HCT116 (cell line): ENCODE measurements at regions not wholly inside any gene's neighbourhood (a gene's known extent, or its start where the extent isn't known, plus 50 kb on each side); places are given as distances from the start of the nearest gene placed in this dataset.

ENCODE experiments used
- ATAC-seq: fragments of 200-7000 bp; cut with Tn5 transposase; 2 replicates; pipeline ENCODE4 v1.9.1; 2020; ENCODE audit warnings: mild to moderate bottlenecking, moderate library complexity
- BruUV-seq: library from RNA; stranded (reverse); fragments of 400-500 nt; replicated peaks from 2 replicates; lab custom pipeline; 2021; lab: Mats Ljungman, UMichigan
- CTCF ChIA-PET: fragments of 300-600 bp; sonication (Branson Sonifier 250); formaldehyde crosslinking; loops from one replicate; lab custom pipeline; 2021; ENCODE audit warnings: antibody characterized with exemption; lab: Charles Lee
- POLR2A ChIA-PET: fragments of 300-600, 350-600 bp; sonication (Branson Sonifier 250); formaldehyde crosslinking; loops from one replicate; lab custom pipeline; 2021; ENCODE audit warnings: antibody characterized with exemption; lab: Charles Lee
- RAD21 ChIA-PET, 2 experiments: fragments of 300-600 bp; sonication (Branson Sonifier 250); formaldehyde crosslinking; loops; one replicate each; lab custom pipeline; 2023; ENCODE audit warnings: low total read pairs in 2 of 2; ENCODE audit not compliant: uncharacterized antibody in 2 of 2, unreplicated experiment in 2 of 2, low non-redundant PET in 1 of 2; lab: Charles Lee
- DNase-seq: peaks from one replicate; pipeline ENCODE4 v3.0.0-alpha.2; 2010; ENCODE audit warnings: low read depth, low spot score
- H2AFZ ChIP-seq: fragments of 200-600 bp; shearing (Covaris generic), sonication (generic); 2 replicates; pipeline ENCODE4 v1.6.1; 2017; ENCODE audit warnings: low read depth, mixed run types, mixed read lengths, antibody characterized with exemption, low read length; ENCODE audit not compliant: poor library complexity, severe bottlenecking
- H3K27ac ChIP-seq: 2 replicates; pipeline ENCODE4 v1.5.1; 2012; ENCODE audit warnings: low read depth, low read length
- H3K27me3 ChIP-seq: fragments of 200-600 bp; sonication (generic); 2 replicates; pipeline ENCODE4 v1.6.1; 2016; ENCODE audit warnings: mixed run types, low read length, mixed read lengths; ENCODE audit not compliant: insufficient read depth
- H3K36me3 ChIP-seq, 2 experiments: fragments of 200-500 bp in 1 of 2; fragments of 200-600 bp in 1 of 2; sonication (Bioruptor generic) in 1 of 2; sonication (generic) in 1 of 2; 2 replicates each; pipeline versions ENCODE4 v1.5.1 to v1.6.1; 2014 to 2016; ENCODE audit warnings: low read length in 2 of 2, inconsistent platforms in 1 of 2, mixed read lengths in 1 of 2, mixed run types in 1 of 2; ENCODE audit not compliant: insufficient read depth in 2 of 2, control insufficient read depth in 1 of 2
- H3K4me1 ChIP-seq, 2 experiments: fragments of 200-600 bp in 1 of 2; sonication (generic) in 1 of 2; 2 replicates each; pipeline versions ENCODE4 v1.5.1 to v1.6.1; 2012 to 2017; ENCODE audit warnings: low read length in 2 of 2, inconsistent platforms in 1 of 2, mild to moderate bottlenecking in 1 of 2, mixed read lengths in 1 of 2, mixed run types in 1 of 2, moderate library complexity in 1 of 2; ENCODE audit not compliant: insufficient read depth in 2 of 2, control insufficient read depth in 1 of 2
- H3K4me2 ChIP-seq: fragments of 200-600 bp; sonication (generic); 2 replicates; pipeline ENCODE4 v1.6.1; 2017; ENCODE audit warnings: mixed run types, low read length, mixed read lengths
- H3K4me3 ChIP-seq, 2 experiments: fragments of 200-600 bp in 1 of 2; sonication (generic) in 1 of 2; replicated peaks in 1 of 2; 2 replicates each; pipeline ENCODE4 v1.5.1; 2011 to 2016; ENCODE audit warnings: low read length in 2 of 2, control low read depth in 1 of 2, low read depth in 1 of 2, mild to moderate bottlenecking in 1 of 2, mixed read lengths in 1 of 2, mixed run types in 1 of 2
- H3K79me2 ChIP-seq: fragments of 200-600 bp; sonication (generic); 2 replicates; pipeline ENCODE4 v1.6.1; 2017; ENCODE audit warnings: mild to moderate bottlenecking, mixed run types, low read length, moderate library complexity, mixed read lengths; ENCODE audit not compliant: insufficient read depth
- H3K9ac ChIP-seq: fragments of 200-600 bp; sonication (generic); 2 replicates; pipeline ENCODE4 v1.6.1; 2016; ENCODE audit warnings: low read length, mixed read lengths
- H3K9me2 ChIP-seq: fragments of 200-600 bp; sonication (generic), shearing (Covaris generic); 2 replicates; pipeline ENCODE4 v1.6.1; 2017; ENCODE audit warnings: mixed run types, mild to moderate bottlenecking, moderate library complexity; ENCODE audit not compliant: insufficient read depth
- H3K9me3 ChIP-seq, 2 experiments: fragments of 200-500 bp in 1 of 2; fragments of 200-600 bp in 1 of 2; sonication (Bioruptor generic) in 1 of 2; sonication (generic) in 1 of 2; 2 replicates each; pipeline ENCODE4 v1.6.1; 2014 to 2017; ENCODE audit warnings: low read length in 2 of 2, mixed read lengths in 2 of 2, inconsistent platforms in 1 of 2, low read depth in 1 of 2, mild to moderate bottlenecking in 1 of 2, mixed run types in 1 of 2, moderate library complexity in 1 of 2; ENCODE audit not compliant: control insufficient read depth in 1 of 2, insufficient read depth in 1 of 2
- H4K20me1 ChIP-seq: fragments of 200-600 bp; sonication (generic), shearing (Covaris generic); 2 replicates; pipeline ENCODE4 v1.6.1; 2017; ENCODE audit warnings: mixed run types, mild to moderate bottlenecking, moderate library complexity; ENCODE audit not compliant: insufficient read depth
- CTCF ChIP-seq, 3 experiments: fragments of 200-600 bp in 1 of 3; sonication (generic) in 1 of 3; IDR thresholded peaks in 2 of 3; conservative IDR thresholded peaks in 1 of 3; 2 replicates each; pipeline ENCODE4 v1.5.1; 2012 to 2017; ENCODE audit warnings: low read depth in 2 of 3, low read length in 2 of 3, antibody characterized with exemption in 1 of 3, borderline replicate concordance in 1 of 3, control low read depth in 1 of 3, mild to moderate bottlenecking in 1 of 3, mixed read lengths in 1 of 3, mixed run types in 1 of 3, moderate library complexity in 1 of 3; ENCODE audit not compliant: insufficient read depth in 1 of 3
- EZH2 ChIP-seq: fragments of 200-600 bp; sonication (generic); IDR thresholded peaks from 2 replicates; pipeline ENCODE4 v1.6.1; 2017; ENCODE audit warnings: antibody characterized with exemption, mixed run types
- EZH2phosphoT487 ChIP-seq: fragments of 200-600 bp; IDR thresholded peaks from 2 replicates; pipeline ENCODE4 v1.6.1; 2018; ENCODE audit warnings: antibody characterized with exemption, borderline replicate concordance
- FOSL1 ChIP-seq: IDR thresholded peaks from 2 replicates; pipeline ENCODE4 v1.6.1; 2012; ENCODE audit warnings: low read depth
- JUND ChIP-seq: IDR thresholded peaks from 2 replicates; pipeline ENCODE4 v1.6.1; 2012
- MAX ChIP-seq: IDR thresholded peaks from 2 replicates; pipeline ENCODE4 v1.6.1; 2012
- POLR2AphosphoS5 ChIP-seq: IDR thresholded peaks from 2 replicates; pipeline ENCODE4 v1.6.1; 2011; ENCODE audit warnings: mild to moderate bottlenecking, low read depth, low read length, moderate library complexity
- RAD21 ChIP-seq: IDR thresholded peaks from 2 replicates; pipeline ENCODE4 v1.6.1; 2012; ENCODE audit warnings: low read depth, mild to moderate bottlenecking
- REST ChIP-seq: IDR thresholded peaks from 2 replicates; pipeline ENCODE4 v1.6.1; 2012; ENCODE audit warnings: low read depth
- SP1 ChIP-seq: IDR thresholded peaks from 2 replicates; pipeline ENCODE4 v1.6.1; 2012; ENCODE audit warnings: low read depth
- ZBTB33 ChIP-seq: IDR thresholded peaks from 2 replicates; pipeline ENCODE4 v1.6.1; 2011; ENCODE audit warnings: mild to moderate bottlenecking, low read length, moderate library complexity; ENCODE audit not compliant: insufficient replicate concordance; ENCODE audit errors: extremely low read depth
- ZFX ChIP-seq: fragments of 450-650 bp; IDR thresholded peaks from 2 replicates; pipeline ENCODE4 v1.6.1; 2017
- intact Hi-C: fragments of 100-400 bp; cut with micrococcal nuclease; formaldehyde crosslinking; loops from 2 replicates; pipeline ENCODE4 v1.10.0; 2022

GRCh38 chr5:164210491-164210890 is 705.1 kb downstream of the MAT2B start:
- Histone ChIP-seq H3K9me2 (no peaks in the 10 kb centered on the region), H3K4me2 (no peak overlapping the region), H3K4me1 (no peaks in the 10 kb centered on the region), H3K27ac (no peak overlapping the region), H2AFZ (no peak overlapping the region), H3K36me3 (no peaks in the 10 kb centered on the region), H3K9ac (no peak overlapping the region), H3K9me3 (peaks cover 16 to 23% of the 10 kb centered on the region in 2 experiments; a peak in 3 of 4 replicates), H4K20me1 (no peaks in the 10 kb centered on the region), H3K27me3 (no peaks in the 10 kb centered on the region), H3K79me2 (no peaks in the 10 kb centered on the region), H3K4me3 (no peak overlapping the region)
- ATAC-seq (no peak), DNase-seq (no peak)
- intact Hi-C loops: no loop called here
- ChIA-PET POLR2A (no interaction called here), CTCF (no interaction called here), RAD21 (no interaction called here)
- TF ChIP-seq SP1 (no peak), EZH2phosphoT487 (no peak), JUND (no peak), MAX (no peak), RAD21 (no peak), REST (no peak), FOSL1 (no peak), POLR2AphosphoS5 (no peak), ZBTB33 (no peak), ZFX (no peak), EZH2 (no peak), CTCF (IDR thresholded peaks at IDR 0.05 in 2 of 3, conservative IDR thresholded peaks at IDR 0.05 in 1 of 3; ENCODE audit: borderline replicate concordance in 1 of 3, insufficient read depth in 1 of 3, low read depth in 2 of 3, low read length in 2 of 3) (no peak)
- no TSS peak for BruUV-seq
